ENCODE measurements at regions not wholly inside any gene's neighbourhood (a gene's known extent, or its start where the extent isn't known, plus 50 kb on each side); places are given as distances from the start of the nearest gene placed in this dataset.

- TF ChIP-seq REST (IDR thresholded peaks at IDR 0.05; ENCODE audit: insufficient replicate concordance, low read depth) (no peak), CTCF (IDR thresholded peaks at IDR 0.05; ENCODE audit: insufficient read depth, low read length) (no peak), POLR2AphosphoS5 (IDR thresholded peaks at IDR 0.05; ENCODE audit: low read depth) (no peak), GABPA (IDR thresholded peaks at IDR 0.05; ENCODE audit: low read depth) (no peak), SPI1 (IDR thresholded peaks at IDR 0.05; ENCODE audit: borderline replicate concordance, low read depth) (no peak)
Observed at GRCh38 chr18:8948471-8949149, 153.9 kb upstream of the NDUFV2 start.

All from HL-60 (cell line).